ENCODE measurements at regions not wholly inside any gene's neighbourhood (a gene's known extent, or its start where the extent isn't known, plus 50 kb on each side); places are given as distances from the start of the nearest gene placed in this dataset.
"Not testable (repeated sequence)": the region's sequence is repeated elsewhere in the genome, so short reads cannot be mapped to it uniquely, and the experiment has no call there.

- DNase-seq (ENCODE audit: low spot score in 2 of 2), result no peak
- intact Hi-C loops (cut with DNase I; ENCODE audit: low total_unique reads), result no loop called here
Observed at GRCh38 chr11:109519253-109519652, 97.3 kb downstream of the C11orf87 start.

GRCh38 chr11:109521571-109522086, 99.6 kb downstream of the C11orf87 start:
- TF ChIP-seq, protein P1, sequence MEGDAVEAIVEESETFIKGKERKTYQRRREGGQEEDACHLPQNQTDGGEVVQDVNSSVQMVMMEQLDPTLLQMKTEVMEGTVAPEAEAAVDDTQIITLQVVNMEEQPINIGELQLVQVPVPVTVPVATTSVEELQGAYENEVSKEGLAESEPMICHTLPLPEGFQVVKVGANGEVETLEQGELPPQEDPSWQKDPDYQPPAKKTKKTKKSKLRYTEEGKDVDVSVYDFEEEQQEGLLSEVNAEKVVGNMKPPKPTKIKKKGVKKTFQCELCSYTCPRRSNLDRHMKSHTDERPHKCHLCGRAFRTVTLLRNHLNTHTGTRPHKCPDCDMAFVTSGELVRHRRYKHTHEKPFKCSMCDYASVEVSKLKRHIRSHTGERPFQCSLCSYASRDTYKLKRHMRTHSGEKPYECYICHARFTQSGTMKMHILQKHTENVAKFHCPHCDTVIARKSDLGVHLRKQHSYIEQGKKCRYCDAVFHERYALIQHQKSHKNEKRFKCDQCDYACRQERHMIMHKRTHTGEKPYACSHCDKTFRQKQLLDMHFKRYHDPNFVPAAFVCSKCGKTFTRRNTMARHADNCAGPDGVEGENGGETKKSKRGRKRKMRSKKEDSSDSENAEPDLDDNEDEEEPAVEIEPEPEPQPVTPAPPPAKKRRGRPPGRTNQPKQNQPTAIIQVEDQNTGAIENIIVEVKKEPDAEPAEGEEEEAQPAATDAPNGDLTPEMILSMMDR (IDR thresholded peaks at IDR 0.05), result no peak
- TF ChIP-seq POLR2A (IDR thresholded peaks at IDR 0.05), result no peak
- intact Hi-C loops (cut with DNase I; ENCODE audit: low total_unique reads), result no loop called here
- 60 to 71% methylated on average over 1 of the region's 1 CpG for WGBS, 2 donors

More at GRCh38 chr11:109519253-109519652, 97.3 kb downstream of the C11orf87 start:
- WGBS, 2 donors, result 83 to 95% methylated on average over 2 of the region's 2 CpGs
- no peak overlapping the region for H3K4me3 ChIP-seq (ENCODE audit: low read depth, poor library complexity, severe bottlenecking)
- TF ChIP-seq POLR2A (IDR thresholded peaks at IDR 0.05), result no peak
- TF ChIP-seq, protein P1 (IDR thresholded peaks at IDR 0.05), result no peak

DNA sequence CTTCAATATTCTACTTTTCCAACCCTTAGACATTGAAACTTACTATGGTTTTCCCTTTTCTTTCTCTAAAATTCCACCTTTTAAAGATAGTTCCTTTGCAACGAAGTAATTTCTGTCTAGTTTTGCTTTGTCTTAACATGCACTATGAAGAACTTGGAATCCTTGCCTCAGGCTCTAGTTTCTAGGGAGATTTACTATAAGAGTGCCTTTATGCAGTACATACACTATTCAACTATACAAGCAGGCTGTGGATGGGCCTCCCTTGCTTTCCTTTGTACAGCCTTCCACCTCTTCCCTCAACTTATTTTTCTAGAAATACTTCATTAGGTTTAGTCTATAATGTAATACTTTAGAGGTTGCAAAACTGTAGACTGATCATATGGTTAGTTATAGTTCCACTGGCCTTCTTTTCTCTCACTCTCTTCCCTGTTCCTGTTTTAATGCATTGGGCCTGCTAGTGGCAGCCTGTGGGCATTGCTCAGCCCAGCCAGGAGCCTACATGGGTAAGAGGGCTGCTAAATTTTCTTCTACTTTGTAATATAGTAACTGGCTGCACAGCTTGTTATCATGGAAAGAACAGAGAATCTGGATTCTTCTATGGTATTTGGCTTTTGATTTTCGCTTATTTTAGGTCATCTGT, 100.2 kb downstream of the C11orf87 start:
- TF ChIP-seq, protein P1 (IDR thresholded peaks at IDR 0.05), result no peak
- no peak for TF ChIP-seq POLR2A (IDR thresholded peaks at IDR 0.05)
- DNase-seq (ENCODE audit: low spot score in 2 of 2), result no peak
- H3K4me3 ChIP-seq (ENCODE audit: low read depth, poor library complexity, severe bottlenecking), result no peak overlapping the region
- 67 to 74% methylated on average over 2 of the region's 2 CpGs for WGBS, 2 donors
- intact Hi-C loops (cut with DNase I; ENCODE audit: low total_unique reads), result no loop called here

More at GRCh38 chr11:109521571-109522086, 99.6 kb downstream of the C11orf87 start:
- no peak overlapping the region for H3K4me3 ChIP-seq (ENCODE audit: low read depth, poor library complexity, severe bottlenecking)
- DNase-seq (ENCODE audit: low spot score in 2 of 2), result no peak

GRCh38 chr11:109525636-109526035, 103.6 kb downstream of the C11orf87 start:
- H3K4me3 ChIP-seq (ENCODE audit: low read depth, poor library complexity, severe bottlenecking); intact Hi-C loops (cut with DNase I; ENCODE audit: low total_unique reads); DNase-seq (ENCODE audit: low spot score in 2 of 2): not testable (repeated sequence)
- 91 to 96% methylated on average over 7 of the region's 7 CpGs for WGBS, 2 donors

DNA sequence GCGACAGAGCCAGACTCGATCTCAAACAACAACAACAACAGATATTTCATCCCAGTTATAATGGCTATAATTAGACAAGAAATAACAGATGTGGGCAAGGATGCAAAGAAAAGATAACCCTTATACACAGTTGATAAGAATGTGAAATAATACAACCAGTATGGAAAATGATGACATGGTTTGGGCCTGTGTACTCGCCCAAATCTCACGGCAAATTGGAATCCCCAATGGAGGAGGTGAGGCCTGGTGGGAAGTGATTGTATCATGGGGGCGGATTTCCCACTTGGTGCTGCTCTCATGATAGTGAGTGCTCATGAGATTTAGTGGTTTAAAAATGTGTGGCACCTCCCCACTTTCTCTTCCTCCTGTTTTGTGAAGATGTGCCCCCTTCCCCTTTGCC, 104.1 kb downstream of the C11orf87 start:
- TF ChIP-seq POLR2A (IDR thresholded peaks at IDR 0.05), result no peak
- TF ChIP-seq, protein P1 (IDR thresholded peaks at IDR 0.05), result no peak
- WGBS, 2 donors, result 85 to 94% methylated on average over 5 of the region's 5 CpGs
- no peak for DNase-seq (ENCODE audit: low spot score in 2 of 2)
- intact Hi-C loops (cut with DNase I; ENCODE audit: low total_unique reads), result no loop called here
- H3K4me3 ChIP-seq (ENCODE audit: low read depth, poor library complexity, severe bottlenecking), result no peak overlapping the region

DNA sequence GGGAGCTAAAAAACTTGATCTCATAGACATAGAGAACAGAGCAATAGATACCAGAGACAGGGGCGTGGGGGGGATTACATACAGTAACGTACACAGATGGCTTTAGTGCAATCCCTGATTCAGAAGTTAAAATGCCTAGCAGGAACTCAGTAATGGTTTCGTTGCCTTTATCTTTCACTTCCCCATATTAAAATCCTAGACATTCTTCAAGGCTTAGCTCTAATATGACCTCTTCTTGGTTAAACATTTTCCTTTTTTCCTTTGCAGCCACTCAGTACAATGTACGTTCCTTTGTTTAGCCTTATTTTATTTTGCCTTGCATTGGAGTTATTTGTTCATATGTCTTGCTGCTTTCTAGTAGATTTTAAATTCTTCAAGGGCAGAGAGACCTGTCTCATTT, 104.9 kb downstream of the C11orf87 start:
- H3K4me3 ChIP-seq (ENCODE audit: low read depth, poor library complexity, severe bottlenecking), result no peak overlapping the region
- 58 to 71% methylated on average over 4 of the region's 4 CpGs for WGBS, 2 donors
- TF ChIP-seq, protein P1 (IDR thresholded peaks at IDR 0.05), result no peak
- TF ChIP-seq POLR2A (IDR thresholded peaks at IDR 0.05), result no peak
- intact Hi-C loops (cut with DNase I; ENCODE audit: low total_unique reads), result no loop called here
- no peak for DNase-seq (ENCODE audit: low spot score in 2 of 2)
